HCT116 (cell line): ENCODE measurements at regions not wholly inside any gene's neighbourhood (a gene's known extent, or its start where the extent isn't known, plus 50 kb on each side); places are given as distances from the start of the nearest gene placed in this dataset.

Source experiments
- CEBPB ChIP-seq: IDR thresholded peaks from 2 replicates; pipeline ENCODE4 v1.6.1; 2012; ENCODE audit warnings: low read depth
- EZH2 ChIP-seq: fragments of 200-600 bp; sonication (generic); IDR thresholded peaks from 2 replicates; pipeline ENCODE4 v1.6.1; 2017; ENCODE audit warnings: antibody characterized with exemption, mixed run types
- EZH2phosphoT487 ChIP-seq: fragments of 200-600 bp; IDR thresholded peaks from 2 replicates; pipeline ENCODE4 v1.6.1; 2018; ENCODE audit warnings: antibody characterized with exemption, borderline replicate concordance
- POLR2A ChIP-seq: IDR thresholded peaks from 2 replicates; pipeline ENCODE4 v1.7.0; 2011; ENCODE audit warnings: borderline replicate concordance; ENCODE audit not compliant: insufficient read depth, insufficient read length; ENCODE audit errors: extremely low read depth
- ZNF274 ChIP-seq: fragments of 200-500 bp; sonication (Bioruptor generic); IDR thresholded peaks from 2 replicates; pipeline ENCODE4 v1.6.1; 2014; ENCODE audit warnings: mild to moderate bottlenecking, low read depth, low read length, inconsistent platforms

- TF ChIP-seq ZNF274 (no peak), EZH2phosphoT487 (no peak), POLR2A (no peak), EZH2 (no peak), CEBPB (peak; percentile 70)
Measured at GRCh38 chr6:169831450-169832246, 80.2 kb downstream of the ERMARD start (continued).
